ENCODE measurements at regions not wholly inside any gene's neighbourhood (a gene's known extent, or its start where the extent isn't known, plus 50 kb on each side); places are given as distances from the start of the nearest gene placed in this dataset.

DNA sequence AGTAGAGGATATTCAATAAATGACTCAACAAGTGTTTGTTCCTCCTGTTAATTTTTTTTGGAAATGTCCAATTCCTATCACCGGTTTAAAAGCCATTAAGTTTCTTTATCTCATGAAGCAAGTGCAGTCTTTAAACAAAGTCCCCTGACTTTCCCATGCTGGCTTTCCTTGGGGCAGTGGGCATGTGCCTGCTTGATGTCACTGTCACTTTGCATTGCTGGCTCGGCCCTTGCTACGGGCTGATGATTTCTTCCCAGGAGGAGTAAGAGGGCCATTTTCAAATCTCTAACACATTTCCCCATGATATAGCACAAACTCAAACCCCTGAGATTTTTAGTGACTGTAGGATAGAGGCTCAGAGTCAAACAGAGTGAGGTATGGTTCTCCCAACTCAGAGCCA lies 275.8 kb upstream of the TENM3 start:
- Histone ChIP-seq H3K14ac (ENCODE audit: low read length in 2 of 2) (no peak overlapping the region), H4K8ac (ENCODE audit: low read length) (no peak overlapping the region), H2AFZ (ENCODE audit: low read depth, low read length) (no peak overlapping the region), H3K18ac (ENCODE audit: low read depth in 1 of 2, low read length in 2 of 2) (no peak overlapping the region), H3K23ac (ENCODE audit: low read length in 2 of 2) (no peak overlapping the region), H4K91ac (ENCODE audit: low read length) (no peak overlapping the region), H2BK5ac (ENCODE audit: low read depth, low read length, poor library complexity, severe bottlenecking) (no peak overlapping the region), H3K36me3 (ENCODE audit: control insufficient read depth in 1 of 2, insufficient read depth in 2 of 2, low read depth in 1 of 2, low read length in 2 of 2) (no peaks in the 10 kb centered on the region), H3K4me2 (ENCODE audit: low read length, poor library complexity, severe bottlenecking) (no peak overlapping the region), H3K4ac (ENCODE audit: low read depth in 1 of 2, low read length in 2 of 2) (no peak overlapping the region), H3K9me3 (ENCODE audit: control insufficient read depth, low read length) (no peaks in the 10 kb centered on the region), H3K4me1 (ENCODE audit: control insufficient read depth, insufficient read depth, low read depth, low read length) (no peaks in the 10 kb centered on the region), H2BK120ac (ENCODE audit: low read depth, low read length) (no peak overlapping the region), H3K27ac (ENCODE audit: low read length, poor library complexity, severe bottlenecking) (no peak overlapping the region), H3K9ac (ENCODE audit: low read length) (no peak overlapping the region), H2BK15ac (ENCODE audit: low read depth, poor library complexity, severe bottlenecking) (no peak overlapping the region), H3K27me3 (ENCODE audit: control insufficient read depth in 1 of 2, insufficient read depth in 1 of 2, low read length in 2 of 2) (no peaks in the 10 kb centered on the region), H2BK12ac (ENCODE audit: low read length in 2 of 2) (no peak overlapping the region), H3K4me3 (ENCODE audit: insufficient read depth in 1 of 2, low read depth in 1 of 2, low read length in 2 of 2) (no peak overlapping the region), H2AK5ac (ENCODE audit: low read length, severe bottlenecking) (peak overlapping the region; percentile 9), H3K79me1 (replicated peaks; ENCODE audit: low read length, poor library complexity, severe bottlenecking) (no peaks in the 10 kb centered on the region)
- 77% methylated on average over 2 of the region's 3 CpGs for WGBS
- no peak for DNase-seq

DNA sequence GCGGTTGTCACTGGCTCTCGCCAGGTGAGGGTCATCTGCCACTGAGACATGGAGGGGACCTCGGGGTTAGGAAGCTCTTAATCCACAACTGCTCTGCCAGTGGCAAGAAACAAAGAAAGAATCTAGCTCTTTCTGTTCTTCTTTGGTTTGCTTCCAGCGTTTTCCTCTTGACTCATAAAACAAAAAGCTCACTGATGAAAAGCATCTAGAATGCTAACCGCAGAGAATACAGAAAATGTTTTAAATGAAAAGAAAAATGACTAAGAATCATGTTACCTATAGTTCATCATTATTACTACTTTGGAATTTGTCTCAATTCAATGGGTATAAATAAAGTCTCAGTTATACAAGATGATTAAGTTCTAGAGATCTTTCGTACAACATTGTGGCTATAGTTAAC lies 274.8 kb upstream of the TENM3 start:
- DNase-seq, result no peak
- H2BK15ac ChIP-seq (ENCODE audit: low read depth, poor library complexity, severe bottlenecking), result no peak overlapping the region
- H3K4me2 ChIP-seq (ENCODE audit: low read length, poor library complexity, severe bottlenecking), result no peak overlapping the region
- no peak overlapping the region for H2AK5ac ChIP-seq (ENCODE audit: low read length, severe bottlenecking)
- no peaks in the 10 kb centered on the region for H3K4me1 ChIP-seq (ENCODE audit: control insufficient read depth, insufficient read depth, low read depth, low read length)
- no peak overlapping the region for H4K91ac ChIP-seq (ENCODE audit: low read length)
- WGBS, result 84% methylated on average over 3 of the region's 6 CpGs
- no peaks in the 10 kb centered on the region for H3K79me1 ChIP-seq (replicated peaks; ENCODE audit: low read length, poor library complexity, severe bottlenecking)
- H3K9ac ChIP-seq (ENCODE audit: low read length), result no peak overlapping the region
- no peak overlapping the region for H3K4ac ChIP-seq (ENCODE audit: low read depth in 1 of 2, low read length in 2 of 2)
- no peak overlapping the region for H4K8ac ChIP-seq (ENCODE audit: low read length)
- no peak overlapping the region for H3K23ac ChIP-seq (ENCODE audit: low read length in 2 of 2)
- no peak overlapping the region for H2AFZ ChIP-seq (ENCODE audit: low read depth, low read length)
- H3K27ac ChIP-seq (ENCODE audit: low read length, poor library complexity, severe bottlenecking), result no peak overlapping the region
- no peaks in the 10 kb centered on the region for H3K27me3 ChIP-seq (ENCODE audit: control insufficient read depth in 1 of 2, insufficient read depth in 1 of 2, low read length in 2 of 2)
- H3K36me3 ChIP-seq (ENCODE audit: control insufficient read depth in 1 of 2, insufficient read depth in 2 of 2, low read depth in 1 of 2, low read length in 2 of 2), result no peaks in the 10 kb centered on the region
- H2BK12ac ChIP-seq (ENCODE audit: low read length in 2 of 2), result no peak overlapping the region
- H3K4me3 ChIP-seq (ENCODE audit: insufficient read depth in 1 of 2, low read depth in 1 of 2, low read length in 2 of 2), result no peak overlapping the region
- no peak overlapping the region for H2BK5ac ChIP-seq (ENCODE audit: low read depth, low read length, poor library complexity, severe bottlenecking)
- no peak overlapping the region for H3K18ac ChIP-seq (ENCODE audit: low read depth in 1 of 2, low read length in 2 of 2)
- H3K14ac ChIP-seq (ENCODE audit: low read length in 2 of 2), result no peak overlapping the region
- H3K9me3 ChIP-seq (ENCODE audit: control insufficient read depth, low read length), result no peaks in the 10 kb centered on the region
- no peak overlapping the region for H2BK120ac ChIP-seq (ENCODE audit: low read depth, low read length)

DNA sequence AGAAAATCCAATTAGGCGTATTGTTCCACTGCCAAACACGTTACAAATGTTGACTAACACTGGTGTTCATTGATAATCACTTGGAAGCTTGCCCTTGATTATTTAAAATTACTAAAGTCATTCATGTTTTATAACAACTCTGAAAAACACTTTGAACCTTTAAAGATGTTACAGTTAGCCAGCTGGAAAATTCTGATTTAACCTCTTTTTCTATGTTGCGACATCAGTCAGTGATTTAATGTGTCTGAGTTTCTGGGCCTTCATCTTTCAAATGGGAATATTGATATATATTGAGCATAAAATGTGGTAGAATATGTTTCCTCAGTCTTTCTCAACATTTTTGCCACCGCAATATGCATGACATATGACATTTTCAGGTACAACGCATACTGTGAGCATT lies 274.1 kb upstream of the TENM3 start:
- H4K8ac ChIP-seq (ENCODE audit: low read length), result no peak overlapping the region
- H2AK5ac ChIP-seq (ENCODE audit: low read length, severe bottlenecking), result no peak overlapping the region
- H2BK5ac ChIP-seq (ENCODE audit: low read depth, low read length, poor library complexity, severe bottlenecking), result no peak overlapping the region
- H2BK12ac ChIP-seq (ENCODE audit: low read length in 2 of 2), result no peak overlapping the region
- H3K27me3 ChIP-seq (ENCODE audit: control insufficient read depth in 1 of 2, insufficient read depth in 1 of 2, low read length in 2 of 2), result no peaks in the 10 kb centered on the region
- no peak overlapping the region for H3K14ac ChIP-seq (ENCODE audit: low read length in 2 of 2)
- H3K36me3 ChIP-seq (ENCODE audit: control insufficient read depth in 1 of 2, insufficient read depth in 2 of 2, low read depth in 1 of 2, low read length in 2 of 2), result no peaks in the 10 kb centered on the region
- H3K18ac ChIP-seq (ENCODE audit: low read depth in 1 of 2, low read length in 2 of 2), result no peak overlapping the region
- WGBS, result 100% methylated on average over 1 of the region's 5 CpGs
- no peak overlapping the region for H4K91ac ChIP-seq (ENCODE audit: low read length)
- H3K4me3 ChIP-seq (ENCODE audit: insufficient read depth in 1 of 2, low read depth in 1 of 2, low read length in 2 of 2), result no peak overlapping the region
- H2BK15ac ChIP-seq (ENCODE audit: low read depth, poor library complexity, severe bottlenecking), result no peak overlapping the region
- no peak overlapping the region for H3K9ac ChIP-seq (ENCODE audit: low read length)
- H3K4me1 ChIP-seq (ENCODE audit: control insufficient read depth, insufficient read depth, low read depth, low read length), result no peaks in the 10 kb centered on the region
- no peak overlapping the region for H3K27ac ChIP-seq (ENCODE audit: low read length, poor library complexity, severe bottlenecking)
- no peak overlapping the region for H2AFZ ChIP-seq (ENCODE audit: low read depth, low read length)
- H3K79me1 ChIP-seq (replicated peaks; ENCODE audit: low read length, poor library complexity, severe bottlenecking), result no peaks in the 10 kb centered on the region
- peaks cover 3% of the 10 kb centered on the region for H3K9me3 ChIP-seq (ENCODE audit: control insufficient read depth, low read length)
- H3K4me2 ChIP-seq (ENCODE audit: low read length, poor library complexity, severe bottlenecking), result no peak overlapping the region
- H2BK120ac ChIP-seq (ENCODE audit: low read depth, low read length), result no peak overlapping the region
- no peak overlapping the region for H3K23ac ChIP-seq (ENCODE audit: low read length in 2 of 2)
- H3K4ac ChIP-seq (ENCODE audit: low read depth in 1 of 2, low read length in 2 of 2), result no peak overlapping the region
- no peak for DNase-seq

DNA sequence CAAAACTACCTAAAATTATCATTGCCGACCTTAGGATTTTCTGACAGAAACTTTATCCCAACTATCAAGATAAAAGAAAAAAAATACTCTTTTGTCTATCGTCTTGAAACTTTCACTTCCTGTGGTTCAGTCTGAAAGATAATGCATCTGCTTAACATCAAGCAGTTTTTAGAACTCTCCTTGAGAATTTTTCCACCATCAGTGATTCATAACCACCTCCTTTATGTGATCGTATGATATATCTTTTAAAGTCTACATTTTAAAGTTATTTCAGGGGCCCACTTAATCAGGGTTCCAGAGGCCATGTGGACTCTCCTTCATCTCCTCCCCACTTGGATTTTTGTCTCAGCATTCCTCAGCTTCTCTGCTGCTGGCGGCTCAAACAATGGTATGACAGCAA lies 272.8 kb upstream of the TENM3 start:
- Histone ChIP-seq H2BK15ac (ENCODE audit: low read depth, poor library complexity, severe bottlenecking) (no peak overlapping the region), H3K9me3 (ENCODE audit: control insufficient read depth, low read length) (peaks cover 3% of the 10 kb centered on the region), H3K36me3 (ENCODE audit: control insufficient read depth in 1 of 2, insufficient read depth in 2 of 2, low read depth in 1 of 2, low read length in 2 of 2) (no peaks in the 10 kb centered on the region), H4K91ac (ENCODE audit: low read length) (no peak overlapping the region), H3K18ac (ENCODE audit: low read depth in 1 of 2, low read length in 2 of 2) (no peak overlapping the region), H3K4me1 (ENCODE audit: control insufficient read depth, insufficient read depth, low read depth, low read length) (no peaks in the 10 kb centered on the region), H2BK12ac (ENCODE audit: low read length in 2 of 2) (no peak overlapping the region), H3K79me1 (replicated peaks; ENCODE audit: low read length, poor library complexity, severe bottlenecking) (no peaks in the 10 kb centered on the region), H2BK5ac (ENCODE audit: low read depth, low read length, poor library complexity, severe bottlenecking) (no peak overlapping the region), H2BK120ac (ENCODE audit: low read depth, low read length) (no peak overlapping the region), H2AFZ (ENCODE audit: low read depth, low read length) (no peak overlapping the region), H3K23ac (ENCODE audit: low read length in 2 of 2) (no peak overlapping the region), H3K4ac (ENCODE audit: low read depth in 1 of 2, low read length in 2 of 2) (no peak overlapping the region), H3K27ac (ENCODE audit: low read length, poor library complexity, severe bottlenecking) (no peak overlapping the region), H3K4me2 (ENCODE audit: low read length, poor library complexity, severe bottlenecking) (no peak overlapping the region), H3K27me3 (ENCODE audit: control insufficient read depth in 1 of 2, insufficient read depth in 1 of 2, low read length in 2 of 2) (no peaks in the 10 kb centered on the region), H2AK5ac (ENCODE audit: low read length, severe bottlenecking) (no peak overlapping the region), H4K8ac (ENCODE audit: low read length) (no peak overlapping the region), H3K14ac (ENCODE audit: low read length in 2 of 2) (no peak overlapping the region), H3K4me3 (ENCODE audit: insufficient read depth in 1 of 2, low read depth in 1 of 2, low read length in 2 of 2) (no peak overlapping the region), H3K9ac (ENCODE audit: low read length) (no peak overlapping the region)
- WGBS, result 83% methylated on average over 3 of the region's 4 CpGs
- no peak for DNase-seq

All from mesenchymal stem cell (in vitro differentiated cells and primary cell).